ENCODE measurements at regions not wholly inside any gene's neighbourhood (a gene's known extent, or its start where the extent isn't known, plus 50 kb on each side); places are given as distances from the start of the nearest gene placed in this dataset.

- TF ChIP-seq CTCF (IDR thresholded peaks at IDR 0.05) (no peak), POLR2A (IDR thresholded peaks at IDR 0.05) (no peak)
These were observed 393.5 kb upstream of the ADARB2 start for GRCh38 chr10:2130705-2131305.
